HG03280 (cell line): ENCODE measurements at regions not wholly inside any gene's neighbourhood (a gene's known extent, or its start where the extent isn't known, plus 50 kb on each side); places are given as distances from the start of the nearest gene placed in this dataset.

ENCODE experiments used
- ATAC-seq: cut with Tn5 transposase; IDR thresholded peaks from one replicate; pipeline ENCODE4 v1.9.1; 2021; ENCODE audit warnings: mild to moderate bottlenecking, moderate library complexity; ENCODE audit not compliant: unreplicated experiment

GRCh38 chr10:29760138-29760900, 125.5 kb upstream of the SVIL start:
- ATAC-seq: no peak

DNA sequence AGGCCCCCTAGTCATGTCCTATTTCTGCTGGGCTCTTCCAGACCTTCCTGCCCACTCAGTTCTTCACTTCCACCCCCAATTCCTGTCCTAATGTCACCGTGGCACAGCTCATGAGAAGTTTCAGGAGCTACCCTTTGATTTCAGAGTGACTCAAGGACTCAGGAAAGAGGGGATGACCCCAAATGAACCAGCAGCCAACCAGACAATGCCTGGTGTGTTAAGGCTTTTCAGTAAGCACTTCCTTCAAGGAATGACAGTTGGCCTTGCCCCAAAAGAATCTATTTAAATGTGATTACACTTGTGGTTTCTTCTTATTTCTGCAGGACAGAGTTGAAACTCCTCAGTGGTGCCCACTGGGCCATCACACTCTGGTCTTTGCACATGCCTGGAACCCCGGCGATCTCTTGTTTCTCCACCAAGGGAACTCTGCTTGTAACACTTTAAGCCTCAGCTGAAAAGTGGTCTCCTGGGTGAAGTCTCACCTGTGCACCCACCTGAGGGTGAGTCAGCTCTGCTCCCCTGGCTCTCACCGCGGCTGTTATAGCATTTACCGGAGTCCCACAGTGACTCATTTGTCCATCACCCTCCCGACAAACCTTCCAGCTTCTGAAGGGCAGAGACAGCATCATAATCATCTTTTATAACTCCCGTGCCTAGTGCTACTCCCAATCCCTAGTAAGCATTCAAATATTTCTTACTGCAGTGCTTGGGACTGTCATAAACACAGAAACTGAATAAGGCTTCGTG, 123.0 kb upstream of the SVIL start:
- no peak for ATAC-seq

DNA sequence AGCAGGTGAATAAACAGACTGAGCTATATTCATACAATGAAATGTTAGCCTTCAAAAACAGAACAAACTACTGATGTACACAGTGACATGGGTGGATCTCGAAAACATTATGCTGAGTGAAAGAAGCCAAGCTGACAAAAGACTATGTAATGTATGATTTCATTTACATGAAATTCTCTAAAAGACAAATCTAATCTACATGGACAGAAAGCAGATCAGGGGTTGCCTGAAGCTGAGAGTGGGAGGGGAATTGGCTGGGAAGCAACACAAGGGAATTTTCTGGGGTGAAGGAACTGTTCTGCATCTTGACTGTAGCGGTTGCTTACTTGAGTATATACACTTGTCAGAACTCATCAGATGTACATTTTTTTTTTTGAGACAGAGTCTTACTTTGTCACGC, 121.7 kb upstream of the SVIL start:
- ATAC-seq: no peak

- ATAC-seq: no peak
Measured at GRCh38 chr10:29753283-29753682, 118.5 kb upstream of the SVIL start.

GRCh38 chr10:29751684-29752083, 116.9 kb upstream of the SVIL start:
- ATAC-seq: no peak

GRCh38 chr10:29751240-29751639, 116.5 kb upstream of the SVIL start:
- ATAC-seq: no peak

- no peak for ATAC-seq
Measured at GRCh38 chr10:29749150-29749549, 114.4 kb upstream of the SVIL start.

GRCh38 chr10:29748109-29748650, 113.4 kb upstream of the SVIL start:
- ATAC-seq: no peak

- no peak for ATAC-seq
Measured at GRCh38 chr10:29746080-29746797, 111.5 kb upstream of the SVIL start.

DNA sequence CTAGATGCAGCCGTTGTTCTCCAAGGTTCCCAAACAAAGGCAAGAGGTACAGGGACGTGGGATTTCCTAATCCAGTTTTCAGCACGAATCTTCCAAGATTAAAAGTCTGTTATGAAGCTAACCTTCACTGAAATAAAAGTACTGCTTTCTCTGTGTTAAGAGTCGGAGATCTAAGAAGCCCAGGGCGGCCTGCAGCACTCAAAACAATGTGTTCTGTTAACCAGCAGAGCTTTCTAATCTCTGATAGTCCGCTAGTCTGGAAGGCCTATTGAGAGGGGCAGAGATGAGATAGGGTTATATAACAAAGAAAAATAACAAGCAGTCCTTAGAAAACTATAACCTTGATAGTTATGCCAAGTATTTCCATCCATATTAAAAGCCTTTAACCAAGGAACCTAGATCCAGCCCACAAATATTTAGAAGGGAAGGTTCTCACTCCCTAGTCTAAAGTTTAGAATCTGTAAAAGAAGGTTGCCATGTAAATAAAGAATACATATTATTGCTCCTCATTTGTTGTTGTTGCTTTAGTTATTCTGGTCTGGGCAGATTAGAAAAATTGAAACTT, 106.3 kb upstream of the SVIL start:
- no peak for ATAC-seq

DNA sequence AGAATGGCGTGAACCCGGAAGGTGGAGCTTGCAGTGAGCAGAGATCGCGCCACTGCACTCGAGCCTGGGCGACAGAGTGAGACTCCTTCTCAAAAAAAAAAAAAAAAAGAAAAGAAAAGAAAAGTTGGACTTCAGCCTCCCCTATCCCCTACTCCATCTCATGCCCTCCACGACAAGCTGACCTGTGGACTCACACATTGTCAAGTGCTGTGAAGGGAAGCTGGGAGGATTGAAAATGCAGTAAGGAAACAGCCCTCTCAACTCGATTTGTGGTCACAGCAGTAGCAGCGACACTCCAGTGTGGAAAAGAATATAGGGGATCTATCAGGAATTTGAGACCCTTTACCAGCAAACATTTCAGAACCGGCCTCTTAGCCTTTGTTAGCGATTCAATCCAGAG, 103.6 kb upstream of the SVIL start:
- ATAC-seq: no peak

GRCh38 chr10:29737074-29737593, 102.4 kb upstream of the SVIL start:
- ATAC-seq: no peak

- no peak for ATAC-seq
Measured at GRCh38 chr10:29736366-29737073, 101.7 kb upstream of the SVIL start.

GRCh38 chr10:29735628-29736365, 101.0 kb upstream of the SVIL start:
- peak; percentile 73 for ATAC-seq

DNA sequence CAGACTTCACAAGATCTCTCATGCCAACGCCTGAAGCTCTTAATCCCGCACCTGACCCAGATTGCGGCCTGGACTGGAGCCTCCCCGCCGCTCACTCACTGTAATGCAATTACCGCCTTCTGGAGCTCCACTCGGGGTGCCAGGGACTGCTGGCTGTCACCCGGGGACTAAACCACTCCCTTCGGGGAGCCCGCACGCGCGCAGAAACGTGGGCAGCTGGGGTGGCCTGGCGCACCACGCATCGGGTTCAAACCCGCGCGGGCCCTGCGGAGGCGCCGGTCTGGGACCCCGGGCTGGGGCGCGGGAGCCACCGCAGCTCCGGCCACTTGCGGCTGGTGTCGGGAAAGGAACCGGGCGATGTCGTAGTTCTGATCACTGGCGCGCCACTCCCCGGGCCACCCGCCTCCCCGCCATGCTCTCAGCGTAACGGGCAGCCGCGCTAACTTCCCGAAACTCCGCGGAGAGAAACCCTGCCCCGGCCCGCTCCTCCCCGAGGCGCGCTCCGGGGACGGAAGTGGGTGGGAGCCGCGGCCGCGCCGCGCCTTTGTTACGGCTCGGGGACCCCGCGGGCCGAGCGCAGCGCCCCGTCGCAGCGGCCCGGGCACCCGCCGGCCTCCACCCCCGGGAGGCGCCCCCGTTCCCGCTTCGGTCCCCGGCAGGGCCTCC, 100.3 kb upstream of the SVIL start:
- peak; percentile 37 for ATAC-seq

- no peak for ATAC-seq
Measured at GRCh38 chr10:29734640-29734961, 99.8 kb upstream of the SVIL start.

- no peak for ATAC-seq
Measured at GRCh38 chr10:29733323-29733722, 98.6 kb upstream of the SVIL start.

GRCh38 chr10:29732918-29733317, 98.1 kb upstream of the SVIL start:
- no peak for ATAC-seq

DNA sequence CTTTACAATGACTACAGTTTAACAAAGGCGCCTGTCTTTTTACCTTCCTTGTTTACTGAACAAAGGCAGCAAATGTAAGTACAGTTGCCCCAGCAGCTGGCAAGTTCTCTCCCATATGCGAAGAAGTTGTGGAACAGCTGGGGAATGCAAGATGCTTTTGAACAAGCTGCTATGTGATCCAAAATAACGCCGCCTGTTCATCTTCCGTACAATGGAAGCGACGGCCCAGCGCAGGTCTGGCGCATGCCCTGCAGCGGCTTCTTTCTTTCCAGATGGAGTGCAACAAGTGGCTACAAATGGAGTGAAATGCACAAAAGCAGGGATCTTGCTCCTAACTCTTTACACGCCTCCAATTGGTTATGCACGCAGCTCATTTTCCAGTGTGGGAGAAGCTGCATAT, 97.0 kb upstream of the SVIL start:
- no peak for ATAC-seq
